ENCODE measurements at regions not wholly inside any gene's neighbourhood (a gene's known extent, or its start where the extent isn't known, plus 50 kb on each side); places are given as distances from the start of the nearest gene placed in this dataset.

DNA sequence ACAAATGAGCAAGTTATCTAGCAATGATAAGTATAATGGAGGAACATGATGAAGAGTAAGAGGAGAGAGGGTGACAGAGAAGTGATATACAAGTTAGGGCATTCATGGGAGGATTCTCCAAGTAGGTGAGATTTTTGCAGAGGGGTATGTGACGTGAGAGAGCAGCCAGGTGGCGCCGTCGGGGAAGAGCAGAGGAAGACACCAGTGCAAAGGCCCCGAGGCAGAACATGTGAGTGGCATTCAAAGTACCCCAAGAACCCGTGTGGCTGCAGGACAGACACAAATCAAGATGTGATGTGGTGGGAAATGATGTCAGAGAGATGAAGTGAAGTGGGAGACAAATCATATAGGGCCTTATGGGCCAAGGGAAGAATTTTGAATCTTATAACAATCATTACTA, 81.8 kb upstream of the GRM7 start:
- TF ChIP-seq, protein P1, sequence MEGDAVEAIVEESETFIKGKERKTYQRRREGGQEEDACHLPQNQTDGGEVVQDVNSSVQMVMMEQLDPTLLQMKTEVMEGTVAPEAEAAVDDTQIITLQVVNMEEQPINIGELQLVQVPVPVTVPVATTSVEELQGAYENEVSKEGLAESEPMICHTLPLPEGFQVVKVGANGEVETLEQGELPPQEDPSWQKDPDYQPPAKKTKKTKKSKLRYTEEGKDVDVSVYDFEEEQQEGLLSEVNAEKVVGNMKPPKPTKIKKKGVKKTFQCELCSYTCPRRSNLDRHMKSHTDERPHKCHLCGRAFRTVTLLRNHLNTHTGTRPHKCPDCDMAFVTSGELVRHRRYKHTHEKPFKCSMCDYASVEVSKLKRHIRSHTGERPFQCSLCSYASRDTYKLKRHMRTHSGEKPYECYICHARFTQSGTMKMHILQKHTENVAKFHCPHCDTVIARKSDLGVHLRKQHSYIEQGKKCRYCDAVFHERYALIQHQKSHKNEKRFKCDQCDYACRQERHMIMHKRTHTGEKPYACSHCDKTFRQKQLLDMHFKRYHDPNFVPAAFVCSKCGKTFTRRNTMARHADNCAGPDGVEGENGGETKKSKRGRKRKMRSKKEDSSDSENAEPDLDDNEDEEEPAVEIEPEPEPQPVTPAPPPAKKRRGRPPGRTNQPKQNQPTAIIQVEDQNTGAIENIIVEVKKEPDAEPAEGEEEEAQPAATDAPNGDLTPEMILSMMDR (conservative IDR thresholded peaks at IDR 0.05) = no peak
- no peak for TF ChIP-seq EZH2 (IDR thresholded peaks at IDR 0.05; ENCODE audit: low read depth)
